ENCODE measurements at regions not wholly inside any gene's neighbourhood (a gene's known extent, or its start where the extent isn't known, plus 50 kb on each side); places are given as distances from the start of the nearest gene placed in this dataset.

GRCh38 chr6:159118924-159119323 lies 50.3 kb upstream of the FNDC1 start:
- intact Hi-C loops (cut with micrococcal nuclease): no loop called here
- DNase-seq (no peak), ATAC-seq (no peak)

- intact Hi-C loops (cut with micrococcal nuclease): no loop called here
- DNase-seq (no peak), ATAC-seq (no peak)
Observed at GRCh38 chr6:159117563-159117962, 51.6 kb upstream of the FNDC1 start.

- DNase-seq: peak; percentile 19
- ATAC-seq: peak; percentile 55
- intact Hi-C loops (cut with micrococcal nuclease): no loop called here
Observed at GRCh38 chr6:159117046-159117445, 52.2 kb upstream of the FNDC1 start.

GRCh38 chr6:159116343-159116742 lies 52.9 kb upstream of the FNDC1 start:
- ATAC-seq (peak; percentile 38), DNase-seq (peak; percentile 55)
- intact Hi-C loops (cut with micrococcal nuclease): no loop called here

GRCh38 chr6:159114569-159114968 lies 54.6 kb upstream of the FNDC1 start:
- intact Hi-C loops (cut with micrococcal nuclease): no loop called here
- ATAC-seq: no peak
- no peak for DNase-seq

GRCh38 chr6:159113223-159113622 lies 56.0 kb upstream of the FNDC1 start:
- intact Hi-C loops (cut with micrococcal nuclease): no loop called here
- ATAC-seq: no peak
- no peak for DNase-seq

GRCh38 chr6:159112714-159113113 lies 56.5 kb upstream of the FNDC1 start:
- DNase-seq (no peak), ATAC-seq (no peak)
- intact Hi-C loops (cut with micrococcal nuclease): no loop called here

GRCh38 chr6:159110748-159111147 lies 58.5 kb upstream of the FNDC1 start:
- intact Hi-C loops (cut with micrococcal nuclease): no loop called here
- ATAC-seq (no peak), DNase-seq (no peak)

- intact Hi-C loops (cut with micrococcal nuclease): no loop called here
- DNase-seq: no peak
- ATAC-seq: no peak
Observed at GRCh38 chr6:159110013-159110412, 59.2 kb upstream of the FNDC1 start.

- DNase-seq (no peak), ATAC-seq (no peak)
- intact Hi-C loops (cut with micrococcal nuclease): loop anchor here (10.0 kb wide), 2 partner anchors 65 to 105 kb away; partner anchors contain the start of genes RSPH3 and TAGAP
Observed at GRCh38 chr6:159109391-159109790, 59.8 kb upstream of the FNDC1 start.

- no peak for ATAC-seq
Observed at GRCh38 chr6:159108426-159108985, 60.7 kb upstream of the FNDC1 start.

GRCh38 chr6:159107451-159108260 lies 61.5 kb upstream of the FNDC1 start:
- intact Hi-C loops (cut with micrococcal nuclease): loop anchor here (10.0 kb wide), 2 partner anchors 63 to 103 kb away; partner anchors contain the start of genes RSPH3 and TAGAP
- DNase-seq (no peak), ATAC-seq (no peak)

More at GRCh38 chr6:159108426-159108985, 60.7 kb upstream of the FNDC1 start:
- no peak for DNase-seq
- intact Hi-C loops (cut with micrococcal nuclease): loop anchor here (10.0 kb wide), 2 partner anchors 64 to 104 kb away; partner anchors contain the start of genes RSPH3 and TAGAP

GRCh38 chr6:159106627-159107241 lies 61.9 kb upstream of the TAGAP start:
- intact Hi-C loops (cut with micrococcal nuclease): loop anchor here (10.0 kb wide), 2 partner anchors 62 to 102 kb away; partner anchors contain the start of genes RSPH3 and TAGAP
- DNase-seq (peak; percentile 74), ATAC-seq (peak; percentile 79)

GRCh38 chr6:159105716-159106115 lies 60.9 kb upstream of the TAGAP start:
- no peak for ATAC-seq
- intact Hi-C loops (cut with micrococcal nuclease): loop anchor here (10.0 kb wide), 2 partner anchors 61 to 101 kb away; partner anchors contain the start of genes RSPH3 and TAGAP
- no peak for DNase-seq

- ATAC-seq (no peak), DNase-seq (no peak)
- intact Hi-C loops (cut with micrococcal nuclease): loop anchor here (10.0 kb wide), 2 partner anchors 60 to 100 kb away; partner anchors contain the start of genes RSPH3 and TAGAP
Observed at GRCh38 chr6:159104931-159105330, 60.1 kb upstream of the TAGAP start.

- peak; percentile 92 for ATAC-seq
- DNase-seq: peak; percentile 72
- intact Hi-C loops (cut with micrococcal nuclease): loop anchor here (10.0 kb wide), 2 partner anchors 60 to 100 kb away; partner anchors contain the start of genes RSPH3 and TAGAP
Observed at GRCh38 chr6:159104163-159104925, 59.6 kb upstream of the TAGAP start.

GRCh38 chr6:159103396-159104162 lies 58.8 kb upstream of the TAGAP start:
- no peak for DNase-seq
- intact Hi-C loops (cut with micrococcal nuclease): loop anchor here (10.0 kb wide), 2 partner anchors 59 to 99 kb away; partner anchors contain the start of genes RSPH3 and TAGAP
- ATAC-seq: no peak
